Spinal cord (tissue), 9 donors: ENCODE measurements at regions not wholly inside any gene's neighbourhood (a gene's known extent, or its start where the extent isn't known, plus 50 kb on each side); places are given as distances from the start of the nearest gene placed in this dataset.

Experiments
- DNase-seq, 6 donors: peaks; one replicate each; pipeline versions ENCODE4 v3.0.0 to v3.0.0-alpha.2; 2013 to 2015; ENCODE audit warnings: low spot score in 6 of 6, low read depth in 4 of 6
- H3K27ac ChIP-seq: one replicate; pipeline ENCODE4 v1.5.1; 2013; ENCODE audit warnings: low read depth, low read length, control low read depth
- H3K27me3 ChIP-seq: one replicate; pipeline ENCODE4 v1.6.1; 2013; ENCODE audit warnings: low read length; ENCODE audit not compliant: control insufficient read depth, insufficient read depth
- H3K36me3 ChIP-seq: one replicate; pipeline ENCODE4 v1.6.1; 2013; ENCODE audit warnings: low read length; ENCODE audit not compliant: control insufficient read depth, insufficient read depth
- H3K4me1 ChIP-seq: one replicate; pipeline ENCODE4 v1.6.1; 2013; ENCODE audit warnings: low read length; ENCODE audit not compliant: control insufficient read depth, insufficient read depth
- H3K4me3 ChIP-seq: one replicate; pipeline ENCODE4 v1.5.1; 2013; ENCODE audit warnings: low read depth, low read length, control low read depth
- H3K9me3 ChIP-seq: one replicate; pipeline ENCODE4 v1.6.1; 2013; ENCODE audit warnings: low read length; ENCODE audit not compliant: control insufficient read depth, insufficient read depth
- WGBS: methylation state at CpG from one replicate; pipeline ENCODE4 v1.1.5; 2013; ENCODE audit warnings: missing lambda C conversion rate; ENCODE audit not compliant: insufficient coverage; 5-methylcytosine and 5-hydroxymethylcytosine counted together
- donor health status: healthy.

DNA sequence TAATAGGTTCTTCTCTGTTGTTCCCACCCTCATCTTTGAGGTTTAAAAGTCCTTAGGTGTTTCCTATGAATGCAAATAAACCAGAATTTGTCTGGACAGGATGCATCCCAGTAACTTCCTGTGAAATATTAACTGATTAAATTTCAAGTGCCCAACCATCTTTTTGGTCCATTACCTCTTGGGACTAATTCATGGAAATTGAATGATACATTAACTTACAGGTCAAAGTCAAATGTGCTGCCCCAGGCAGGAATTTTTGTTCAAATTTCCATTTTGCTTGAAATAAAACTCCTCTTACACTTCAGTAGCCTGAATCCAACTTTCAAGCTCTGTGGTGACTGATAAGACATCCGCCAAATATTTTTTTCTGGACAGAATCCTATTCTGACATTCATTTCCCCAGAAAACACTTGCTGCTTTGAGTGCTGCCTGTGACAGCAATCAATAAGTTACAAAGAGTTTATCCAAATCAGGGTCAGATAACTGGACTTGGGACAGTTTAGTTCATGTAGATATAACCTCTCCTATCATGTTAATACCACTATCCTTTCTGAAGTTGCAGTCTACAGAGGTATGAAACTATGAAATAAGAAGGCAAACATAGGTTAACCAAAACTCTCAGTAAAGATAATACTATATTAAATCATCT, 383.5 kb downstream of the POM121L12 start:
- no peaks in the 10 kb centered on the region for H3K9me3 ChIP-seq
- no peaks in the 10 kb centered on the region for H3K4me1 ChIP-seq
- no peaks in the 10 kb centered on the region for H3K36me3 ChIP-seq
- 100% methylated on average over 1 of the region's 1 CpG for WGBS
- DNase-seq: peak in 1 of 6 donors; percentile 2
- no peak overlapping the region for H3K4me3 ChIP-seq
- H3K27ac ChIP-seq: no peak overlapping the region
- H3K27me3 ChIP-seq: no peaks in the 10 kb centered on the region

DNA sequence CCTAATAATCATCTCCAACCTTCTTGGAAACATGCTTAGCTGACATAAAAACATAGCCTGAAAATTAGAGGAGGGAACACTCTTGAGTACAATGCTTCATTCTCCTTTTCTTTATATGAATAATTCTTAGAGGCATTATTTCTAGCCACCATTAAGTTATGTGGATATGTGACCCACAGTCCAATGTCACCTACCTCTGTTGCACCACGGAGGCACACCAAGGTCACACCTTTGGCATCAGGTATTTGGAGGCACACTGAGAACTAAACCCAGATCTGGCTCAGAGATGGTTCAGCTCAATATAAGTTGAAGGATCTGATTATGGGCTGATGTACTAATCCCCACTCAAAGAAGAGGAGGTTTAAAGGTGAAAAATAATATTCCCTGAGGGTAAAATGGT, 385.1 kb downstream of the POM121L12 start:
- H3K9me3 ChIP-seq: no peaks in the 10 kb centered on the region
- no peak overlapping the region for H3K27ac ChIP-seq
- H3K27me3 ChIP-seq: no peaks in the 10 kb centered on the region
- no peaks in the 10 kb centered on the region for H3K36me3 ChIP-seq
- H3K4me1 ChIP-seq: no peaks in the 10 kb centered on the region
- DNase-seq: no peak
- H3K4me3 ChIP-seq: no peak overlapping the region
- no CpG with 5 or more reads among the region's 1 CpG for WGBS

DNA sequence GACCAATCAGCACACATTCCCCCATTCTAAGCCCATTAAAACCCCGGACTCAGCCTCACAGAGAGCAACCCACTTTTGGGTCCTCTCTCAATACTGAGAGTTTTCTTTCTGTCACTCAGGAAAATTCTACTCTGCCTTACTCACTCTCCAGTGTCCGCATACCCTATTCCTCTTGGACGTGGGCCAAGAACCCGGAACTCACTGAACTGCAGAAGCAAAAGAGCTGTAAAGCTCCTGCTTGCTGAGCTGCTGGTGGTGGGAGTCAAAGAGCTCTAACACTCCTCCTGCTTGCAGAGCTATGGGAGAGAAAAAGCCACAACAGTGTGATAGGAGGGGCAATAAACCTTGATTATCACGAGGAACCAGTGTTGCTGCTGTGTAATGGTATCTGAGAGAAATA, 386.9 kb downstream of the POM121L12 start:
- DNase-seq: peak in 2 of 6 donors; percentile 10 to 39
- H3K4me3 ChIP-seq: no peak overlapping the region
- no peaks in the 10 kb centered on the region for H3K4me1 ChIP-seq
- WGBS: 63% methylated on average over 3 of the region's 5 CpGs
- no peaks in the 10 kb centered on the region for H3K27me3 ChIP-seq
- H3K9me3 ChIP-seq: no peaks in the 10 kb centered on the region
- H3K27ac ChIP-seq: no peak overlapping the region
- no peaks in the 10 kb centered on the region for H3K36me3 ChIP-seq

DNA sequence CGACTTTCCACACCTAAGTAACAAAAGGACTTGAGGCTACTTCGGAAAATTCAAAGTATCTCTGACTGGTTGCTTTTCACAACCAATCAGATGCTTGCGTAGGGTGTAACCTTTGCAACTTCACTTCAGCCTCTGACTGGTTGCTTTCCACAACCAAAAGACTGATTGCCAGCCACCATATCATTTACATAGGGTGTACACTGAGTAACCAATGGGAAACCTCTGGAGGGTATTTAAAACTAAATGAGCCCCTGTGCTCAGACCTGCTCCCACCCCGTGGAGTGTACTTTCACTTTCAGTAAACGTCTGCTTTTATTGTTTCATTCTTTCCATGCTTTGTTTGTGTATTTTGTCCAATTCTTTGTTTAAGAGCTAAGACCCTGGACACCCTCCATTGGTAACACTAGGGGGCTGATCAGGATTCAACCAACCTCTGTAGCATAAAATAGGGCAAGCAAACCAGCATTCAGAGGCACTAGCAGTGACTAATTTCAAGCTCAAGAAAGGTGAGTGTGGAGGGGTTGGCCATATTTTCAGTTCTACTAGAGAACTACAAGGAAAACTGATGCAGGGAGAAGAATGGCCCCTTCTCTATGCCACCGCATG, 390.8 kb downstream of the POM121L12 start:
- Histone ChIP-seq H3K4me3 (no peak overlapping the region), H3K27me3 (no peaks in the 10 kb centered on the region), H3K4me1 (no peaks in the 10 kb centered on the region), H3K36me3 (no peaks in the 10 kb centered on the region), H3K27ac (no peak overlapping the region), H3K9me3 (no peaks in the 10 kb centered on the region)
- DNase-seq: peak in 1 of 6 donors; percentile 24
- 79% methylated on average over 4 of the region's 6 CpGs for WGBS

DNA sequence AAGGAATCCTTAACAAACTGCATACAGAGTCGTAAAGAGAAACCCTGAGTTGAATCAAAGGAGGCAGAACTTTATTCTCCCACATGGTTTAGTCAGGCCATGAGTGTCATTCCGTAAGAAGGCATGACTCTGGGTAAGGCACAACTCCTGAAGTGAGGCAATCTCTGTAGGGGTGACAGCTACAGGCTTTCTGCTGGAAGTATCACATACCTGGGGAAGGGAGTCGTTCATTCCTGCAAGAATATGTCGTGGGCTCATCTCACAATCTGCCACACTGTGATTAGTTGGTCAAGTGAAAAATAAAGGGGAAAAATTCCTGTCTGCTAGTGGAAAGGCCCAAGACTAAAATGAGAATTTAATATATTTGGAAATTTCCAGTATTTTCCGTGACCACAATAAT, 392.6 kb downstream of the POM121L12 start:
- Histone ChIP-seq H3K27me3 (no peaks in the 10 kb centered on the region), H3K4me3 (no peak overlapping the region), H3K4me1 (no peaks in the 10 kb centered on the region), H3K36me3 (no peaks in the 10 kb centered on the region), H3K9me3 (no peaks in the 10 kb centered on the region), H3K27ac (no peak overlapping the region)
- WGBS: 94% methylated on average over 2 of the region's 5 CpGs
- DNase-seq: no peak

DNA sequence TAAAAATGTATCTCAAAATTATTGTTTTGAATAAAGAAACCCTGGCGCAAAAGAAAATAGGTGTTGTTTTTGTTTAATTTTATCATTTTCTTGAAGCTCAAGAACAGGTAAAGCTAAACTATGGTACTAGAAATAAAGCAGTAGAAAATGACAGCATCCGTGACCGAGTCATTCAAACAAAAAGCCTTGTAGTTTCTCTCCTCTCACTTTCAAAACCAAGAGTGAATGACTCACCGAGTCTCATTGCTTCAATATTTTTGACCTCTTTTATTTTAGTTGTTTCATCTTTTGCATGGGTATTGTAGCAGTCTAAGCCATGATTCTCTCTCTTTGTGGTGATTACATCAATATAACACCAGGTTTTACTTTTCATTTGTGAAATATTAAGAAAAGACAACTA, 396.5 kb downstream of the POM121L12 start:
- no peaks in the 10 kb centered on the region for H3K9me3 ChIP-seq
- no peaks in the 10 kb centered on the region for H3K27me3 ChIP-seq
- DNase-seq: no peak
- no peak overlapping the region for H3K4me3 ChIP-seq
- H3K36me3 ChIP-seq: no peaks in the 10 kb centered on the region
- WGBS: no CpG with 5 or more reads among the region's 4 CpGs
- no peak overlapping the region for H3K27ac ChIP-seq
- H3K4me1 ChIP-seq: no peaks in the 10 kb centered on the region

DNA sequence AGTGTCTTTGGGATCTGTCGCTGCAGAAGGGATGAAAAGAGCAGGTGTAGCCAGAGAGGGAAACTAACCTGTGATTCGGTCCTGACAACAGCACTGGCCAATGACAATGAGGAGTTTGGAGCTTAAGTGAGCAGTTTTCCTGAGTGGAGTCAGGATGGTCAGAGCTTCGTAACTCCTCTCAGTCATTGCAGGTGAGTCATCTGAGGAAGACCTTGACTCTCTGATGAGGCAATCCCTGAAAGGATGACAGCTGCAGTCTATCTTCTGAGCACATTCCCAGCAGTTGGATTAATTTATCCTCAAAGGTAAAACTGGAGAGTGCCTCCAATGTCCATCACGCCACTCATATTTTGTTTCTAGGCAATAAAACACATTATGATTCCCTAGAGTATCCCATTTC, 401.9 kb downstream of the POM121L12 start:
- 89% methylated on average over 3 of the region's 4 CpGs for WGBS
- no peaks in the 10 kb centered on the region for H3K27me3 ChIP-seq

DNA sequence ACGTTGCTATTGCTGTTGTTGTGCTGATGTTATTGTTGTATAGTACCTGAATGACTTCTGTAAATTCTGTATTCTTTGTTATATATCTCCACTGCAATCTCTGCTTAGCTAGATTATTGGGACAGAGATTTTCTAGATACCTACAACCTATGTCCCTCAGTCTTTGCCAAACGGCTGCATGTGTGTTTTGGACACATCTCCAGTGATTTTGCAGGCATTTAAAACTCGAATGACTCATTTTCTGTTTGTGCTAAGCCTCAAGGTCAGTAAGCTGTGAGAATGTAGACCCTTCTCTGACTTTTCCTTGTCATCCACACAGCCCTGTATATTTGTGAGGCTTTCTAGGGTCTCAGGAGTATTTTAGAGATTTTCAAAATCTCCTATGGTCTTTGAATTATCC, 410.7 kb downstream of the POM121L12 start:
- H3K4me3 ChIP-seq: no peak overlapping the region
- H3K27ac ChIP-seq: no peak overlapping the region
- no peaks in the 10 kb centered on the region for H3K27me3 ChIP-seq
- H3K36me3 ChIP-seq: no peaks in the 10 kb centered on the region
- no peaks in the 10 kb centered on the region for H3K4me1 ChIP-seq
- 60% methylated on average over 1 of the region's 3 CpGs for WGBS
- no peaks in the 10 kb centered on the region for H3K9me3 ChIP-seq
- no peak for DNase-seq

More for the DNA sequence above, 401.9 kb downstream of the POM121L12 start:
- DNase-seq: no peak
- Histone ChIP-seq H3K4me1 (no peaks in the 10 kb centered on the region), H3K36me3 (no peaks in the 10 kb centered on the region), H3K27ac (no peak overlapping the region), H3K4me3 (no peak overlapping the region), H3K9me3 (no peaks in the 10 kb centered on the region)

DNA sequence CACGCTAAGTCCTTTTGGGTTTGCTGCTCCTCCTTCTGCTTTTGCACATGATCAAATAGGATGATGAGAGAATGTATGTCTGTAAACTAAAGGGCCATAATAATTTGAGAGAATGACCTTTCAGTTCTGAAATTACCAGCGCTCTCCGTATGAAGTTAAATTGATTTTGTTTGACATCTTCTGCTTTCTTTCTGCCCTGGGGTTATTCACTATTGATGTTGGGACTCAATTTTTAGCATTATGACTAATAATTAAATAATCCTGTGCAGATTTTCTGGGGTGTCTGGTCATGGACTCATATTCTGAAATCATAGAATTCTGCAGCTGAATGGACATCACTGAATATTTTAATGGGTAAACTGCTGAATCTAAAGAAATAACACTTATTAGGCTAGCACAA, 423.2 kb downstream of the POM121L12 start:
- DNase-seq: no peak
- H3K9me3 ChIP-seq: no peaks in the 10 kb centered on the region
- no peaks in the 10 kb centered on the region for H3K27me3 ChIP-seq
- no peak overlapping the region for H3K4me3 ChIP-seq
- WGBS: no CpG with 5 or more reads among the region's 3 CpGs
- H3K27ac ChIP-seq: no peak overlapping the region
- no peaks in the 10 kb centered on the region for H3K4me1 ChIP-seq
- H3K36me3 ChIP-seq: no peaks in the 10 kb centered on the region

DNA sequence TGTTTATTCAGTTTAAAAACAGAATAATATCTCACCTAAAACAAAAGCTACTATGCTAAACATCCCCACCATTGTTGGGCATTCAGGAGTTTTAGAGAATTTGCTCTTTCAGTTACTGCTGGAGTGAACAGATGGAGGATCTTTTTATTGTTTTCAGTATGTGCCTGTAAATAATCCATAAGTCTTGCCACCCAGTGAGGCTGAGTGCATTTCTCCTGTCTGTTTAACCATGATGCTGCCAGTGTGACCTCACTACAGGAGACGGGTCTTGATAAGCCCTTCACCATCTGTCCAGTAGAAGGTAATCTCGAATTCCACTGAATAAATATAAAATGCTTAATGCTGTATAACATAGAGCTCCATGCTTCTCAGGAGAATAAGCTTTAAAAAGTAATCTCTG, 430.9 kb downstream of the POM121L12 start:
- H3K36me3 ChIP-seq: no peaks in the 10 kb centered on the region
- WGBS: no CpG with 5 or more reads among the region's 2 CpGs

More for the DNA sequence above, 430.9 kb downstream of the POM121L12 start:
- Histone ChIP-seq H3K27me3 (no peaks in the 10 kb centered on the region), H3K4me1 (no peaks in the 10 kb centered on the region), H3K27ac (no peak overlapping the region), H3K4me3 (no peak overlapping the region), H3K9me3 (no peaks in the 10 kb centered on the region)
- peak in 2 of 6 donors; percentile 4 to 72 for DNase-seq
